SK-N-SH (cell line): ENCODE measurements at regions not wholly inside any gene's neighbourhood (a gene's known extent, or its start where the extent isn't known, plus 50 kb on each side); places are given as distances from the start of the nearest gene placed in this dataset.

Source experiments
- CTCF ChIP-seq: fragments of 200-600 bp; sonication (generic); IDR thresholded peaks from 2 replicates; pipeline ENCODE4 v1.6.1; 2017; ENCODE audit warnings: antibody characterized with exemption, mild to moderate bottlenecking, moderate library complexity
- IRF3 ChIP-seq: fragments of 150-350 bp; IDR thresholded peaks from 2 replicates; pipeline ENCODE4 v1.6.1; 2016; ENCODE audit warnings: mild to moderate bottlenecking, low read depth, low read length
- JUND ChIP-seq: IDR thresholded peaks from 2 replicates; pipeline ENCODE4 v1.4.0; 2012
- NRF1 ChIP-seq: IDR thresholded peaks from 2 replicates; pipeline ENCODE4 v1.6.1; 2012; ENCODE audit warnings: low read depth, mild to moderate bottlenecking, low read length
- TCF12 ChIP-seq: IDR thresholded peaks from 2 replicates; pipeline ENCODE4 v1.4.0; 2012
- USF1 ChIP-seq: IDR thresholded peaks from 2 replicates; pipeline ENCODE4 v1.4.0; 2012; ENCODE audit warnings: low read depth, borderline replicate concordance
- USF2 ChIP-seq: fragments of 150-350 bp; IDR thresholded peaks from 2 replicates; pipeline ENCODE4 v1.6.1; 2017; ENCODE audit warnings: antibody characterized with exemption, low read length, low read depth, borderline replicate concordance
- YY1 ChIP-seq: IDR thresholded peaks from 2 replicates; pipeline ENCODE4 v1.4.0; 2012; ENCODE audit warnings: low read depth, mild to moderate bottlenecking

GRCh38 chr11:104225047-104225446, 61.1 kb upstream of the PDGFD start:
- TF ChIP-seq YY1 (no peak), CTCF (no peak), TCF12 (no peak), IRF3 (no peak), NRF1 (no peak), USF1 (no peak), JUND (no peak), USF2 (no peak)
